GM19351 (cell line): ENCODE measurements at regions not wholly inside any gene's neighbourhood (a gene's known extent, or its start where the extent isn't known, plus 50 kb on each side); places are given as distances from the start of the nearest gene placed in this dataset.
"Not testable (repeated sequence)": the region's sequence is repeated elsewhere in the genome, so short reads cannot be mapped to it uniquely, and the experiment has no call there.

Experiments
- ATAC-seq: cut with Tn5 transposase; IDR thresholded peaks from one replicate; pipeline ENCODE4 v1.9.1; 2021; ENCODE audit warnings: mild to moderate bottlenecking, moderate library complexity; ENCODE audit not compliant: unreplicated experiment

DNA sequence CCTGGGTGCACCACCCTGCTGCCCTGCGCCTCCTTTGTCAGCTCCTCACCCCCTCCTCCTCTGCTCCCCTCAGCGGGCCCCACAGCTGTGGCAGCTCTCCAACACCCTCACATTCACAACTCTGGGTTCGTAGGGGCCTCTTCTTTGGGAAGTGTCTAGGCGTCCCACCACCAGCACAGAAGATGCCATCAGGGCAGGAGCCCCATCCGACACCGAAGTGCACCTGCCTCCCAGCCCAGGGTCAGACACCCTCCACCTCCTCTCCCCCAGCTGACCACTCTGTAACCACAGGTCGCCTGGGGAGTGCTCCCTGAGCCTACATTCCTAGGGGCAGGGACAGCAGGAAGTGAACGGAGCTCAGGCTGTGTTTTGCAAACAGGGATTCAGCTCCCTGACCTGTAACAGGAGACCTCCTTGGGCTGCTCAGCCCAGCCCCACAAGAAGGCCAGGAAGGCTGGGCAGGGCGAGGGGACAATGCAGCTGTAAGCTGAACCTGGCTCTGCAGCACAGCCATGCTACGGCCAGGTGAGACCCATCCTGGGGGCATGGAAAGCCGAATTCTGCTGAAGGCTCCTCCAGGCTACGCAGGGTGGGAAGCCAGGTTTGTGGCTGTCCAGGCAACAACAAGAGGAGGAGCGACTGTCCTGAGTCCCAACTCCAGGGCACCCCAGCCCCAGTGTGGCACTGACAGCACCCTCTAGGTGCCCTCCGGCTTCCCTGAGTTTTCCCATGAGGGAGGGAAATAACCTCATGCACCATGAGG lies 269.0 kb downstream of the GOLGA6L6 start:
- ATAC-seq: no peak

DNA sequence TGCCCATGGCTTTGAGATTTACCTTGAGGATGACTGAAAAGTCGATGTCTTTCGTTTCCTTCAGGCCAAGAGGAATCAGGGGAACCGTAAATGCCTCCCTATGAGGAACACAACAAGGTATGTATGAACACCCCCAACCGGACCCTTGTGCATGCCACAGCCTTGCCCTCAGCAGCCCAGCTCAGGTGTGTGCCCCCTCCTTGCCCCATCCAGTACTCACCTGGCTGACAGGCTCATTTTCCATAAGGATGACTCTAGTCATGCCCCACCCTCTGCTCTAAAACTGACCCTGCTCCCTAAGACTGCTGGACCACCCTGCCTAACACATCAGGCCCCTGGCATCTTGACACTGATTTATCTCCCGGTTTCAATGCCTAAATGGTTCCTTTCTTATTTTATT lies 270.0 kb downstream of the GOLGA6L6 start:
- ATAC-seq: no peak

DNA sequence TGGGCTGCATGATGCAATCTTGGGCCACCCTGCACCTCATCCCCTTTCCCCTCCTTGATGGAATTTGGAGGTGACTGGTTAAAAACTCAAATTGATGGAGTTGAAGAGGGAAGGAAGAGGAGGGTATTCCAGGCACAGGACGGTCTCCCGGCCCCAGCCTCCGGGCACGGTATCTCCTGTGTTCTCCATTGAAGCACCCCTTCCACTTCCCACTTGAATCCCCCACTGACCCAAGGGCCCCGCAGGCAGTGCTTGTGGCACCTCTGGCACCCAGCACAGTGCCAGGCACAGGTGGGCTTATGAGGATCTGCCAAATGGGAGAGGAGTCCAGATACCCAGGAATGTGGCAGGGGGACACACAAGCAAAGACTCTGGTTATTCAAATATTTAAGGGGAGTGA lies 271.6 kb downstream of the GOLGA6L6 start:
- not testable (repeated sequence) for ATAC-seq

DNA sequence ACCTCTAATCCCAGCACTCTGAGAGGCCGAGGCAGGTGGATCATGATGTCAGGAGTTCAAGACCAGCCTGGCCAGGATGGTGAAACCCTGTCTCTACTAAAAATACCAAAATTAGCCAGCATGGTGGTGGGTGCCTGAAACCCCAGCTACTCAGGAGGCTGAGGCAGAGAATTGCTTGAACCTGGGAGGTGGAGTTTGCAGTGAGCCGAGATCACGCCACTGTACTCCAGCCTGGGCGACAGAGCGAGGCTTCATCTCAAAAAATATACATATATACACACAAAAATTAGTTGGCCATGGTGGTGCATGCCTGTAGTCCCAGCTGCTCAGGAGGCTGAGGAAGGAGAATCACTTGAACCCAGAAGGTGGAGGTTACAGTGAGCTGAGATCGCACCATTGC lies 273.6 kb downstream of the GOLGA6L6 start:
- ATAC-seq: not testable (repeated sequence)

DNA sequence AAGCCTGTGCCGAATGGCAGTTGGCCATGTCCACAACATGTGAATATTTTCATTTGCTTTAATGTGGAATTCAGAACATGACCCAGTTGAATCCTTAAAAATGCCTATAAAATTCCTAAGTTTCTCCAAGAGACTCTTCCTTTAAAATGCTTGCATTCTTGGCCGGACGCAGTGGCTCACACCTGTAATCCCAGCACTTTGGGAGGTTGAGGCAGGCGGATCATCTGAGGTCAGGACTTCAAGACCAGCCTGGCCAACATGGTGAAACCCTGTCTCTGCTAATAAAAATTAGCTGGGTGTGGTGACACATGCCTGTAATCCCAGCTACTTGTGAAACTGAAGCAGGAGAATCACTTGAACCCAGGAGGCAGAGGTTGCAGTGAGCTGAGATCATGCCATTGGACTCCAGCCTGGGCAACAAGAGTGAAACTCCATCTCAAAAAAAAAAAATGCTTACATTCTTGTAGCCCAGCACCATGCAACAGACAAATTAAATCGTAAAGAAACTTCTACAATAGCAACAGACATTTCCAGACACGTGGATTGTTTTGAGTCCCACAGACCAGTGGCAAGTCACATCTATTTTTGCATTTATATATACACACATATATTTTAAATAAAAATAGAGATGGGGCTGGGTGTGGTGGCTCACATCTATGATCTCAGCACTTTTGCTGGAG lies 274.4 kb downstream of the GOLGA6L6 start:
- ATAC-seq: not testable (repeated sequence)

DNA sequence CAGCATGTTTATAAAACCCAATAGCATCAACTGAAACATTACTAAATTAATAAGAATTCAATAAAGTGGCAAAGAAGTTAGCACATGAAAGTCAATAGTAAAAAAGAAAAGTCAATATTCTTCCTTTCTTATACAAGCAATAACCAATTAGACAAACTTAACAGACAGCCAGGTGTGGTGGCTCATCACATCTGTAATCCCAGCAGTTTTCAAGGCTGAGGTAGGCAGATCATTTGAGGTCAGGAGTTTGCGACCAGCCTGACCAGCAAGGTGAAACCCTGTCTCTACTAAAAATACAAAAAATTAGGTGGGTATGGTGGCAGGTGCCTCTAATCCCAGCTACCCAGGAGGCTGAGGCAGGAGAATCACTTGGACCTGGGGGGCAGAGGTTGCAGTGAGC lies 275.9 kb downstream of the GOLGA6L6 start:
- ATAC-seq: not testable (repeated sequence)

DNA sequence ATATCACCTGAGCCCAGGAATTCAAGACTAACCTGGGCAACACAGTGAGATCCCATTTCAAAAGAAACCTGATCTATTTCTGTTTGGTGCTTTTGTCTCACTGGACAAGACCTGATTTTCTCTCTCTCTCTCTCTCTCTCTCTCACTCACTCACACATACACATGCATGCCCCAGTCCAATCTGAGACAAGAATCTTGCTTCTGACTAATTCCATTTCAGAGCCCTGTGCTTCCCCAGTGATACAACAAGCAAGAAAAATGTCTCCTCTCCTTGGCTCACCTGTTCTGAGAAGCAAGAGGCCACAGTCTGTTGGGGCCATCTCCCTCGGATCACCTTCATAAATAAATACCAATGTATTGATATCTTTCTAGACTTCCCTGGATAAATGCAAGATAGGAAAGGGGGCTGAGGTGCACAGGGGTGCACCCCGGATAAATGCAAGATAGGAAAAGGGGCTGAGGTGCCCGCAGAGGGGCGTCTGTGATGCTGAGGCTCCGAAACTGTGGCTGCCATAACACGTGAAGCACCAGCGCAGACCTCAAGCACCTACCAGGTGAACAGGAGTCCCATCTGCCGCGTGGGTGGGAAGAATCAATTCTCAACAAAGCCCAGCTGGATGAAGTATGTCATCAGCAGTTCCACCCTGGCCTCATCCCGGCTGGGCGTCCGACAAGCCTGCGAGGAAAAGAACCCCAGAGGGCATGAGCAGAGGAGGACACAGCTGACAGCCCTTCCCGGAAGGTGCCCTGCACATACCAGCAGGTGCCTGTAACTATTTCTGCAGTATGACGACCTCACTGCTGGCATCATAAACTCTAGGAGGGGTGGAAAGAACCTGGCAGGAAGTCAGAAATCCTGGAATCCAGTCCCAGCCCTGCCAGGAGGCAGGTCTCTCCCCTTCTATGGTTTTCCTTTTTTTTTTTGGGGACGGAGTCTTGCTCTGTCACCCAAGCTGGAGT lies 280.0 kb downstream of the GOLGA6L6 start:
- ATAC-seq: not testable (repeated sequence)

DNA sequence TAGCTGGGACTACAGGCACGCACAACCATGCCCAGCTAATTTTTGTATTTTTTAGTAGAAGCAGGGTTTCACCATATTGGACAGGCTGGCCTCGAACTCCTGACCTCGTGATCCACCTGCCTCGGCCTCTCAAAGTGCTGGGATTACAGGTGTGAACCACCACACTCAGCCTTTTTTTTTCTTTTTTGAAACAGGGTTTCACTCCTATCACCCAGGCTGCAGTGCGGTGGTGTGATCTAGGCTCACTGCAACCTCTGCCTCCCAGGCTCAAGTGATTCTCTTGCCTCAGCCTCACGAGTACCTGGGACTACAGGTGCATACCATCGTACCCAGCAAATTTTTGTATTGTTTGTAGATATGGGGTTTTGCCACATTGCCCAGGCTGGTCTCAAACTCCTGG lies 280.9 kb downstream of the GOLGA6L6 start:
- ATAC-seq: not testable (repeated sequence)

DNA sequence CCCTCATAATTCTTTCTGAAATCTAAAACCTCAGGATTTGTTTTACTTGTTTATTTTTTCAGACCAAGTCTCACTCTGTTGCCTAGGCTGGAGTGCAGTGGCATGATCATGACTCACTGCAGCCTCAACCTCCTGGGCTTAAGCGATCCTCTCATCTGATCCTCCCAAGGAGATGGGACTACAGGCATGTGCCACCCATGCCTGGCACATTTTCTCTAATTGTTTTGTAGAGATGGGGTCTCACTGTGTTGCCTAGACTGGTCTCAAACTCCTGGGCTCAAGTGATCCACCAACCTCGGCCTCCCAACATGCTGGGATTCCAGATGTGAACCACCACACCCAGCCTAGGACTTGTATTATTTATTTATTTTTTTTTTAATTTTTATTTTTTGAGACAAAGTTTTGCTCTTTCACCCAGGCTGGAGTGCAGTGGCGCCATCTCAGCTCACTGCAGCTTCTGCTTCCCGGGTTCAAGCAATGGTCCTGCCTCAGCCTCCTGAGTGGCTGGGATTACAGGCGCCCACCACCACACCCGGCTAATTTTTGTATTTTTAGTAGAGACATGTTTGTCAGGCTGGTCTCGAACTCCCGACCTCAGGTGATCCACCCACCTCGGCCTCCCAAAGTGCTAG lies 281.9 kb downstream of the GOLGA6L6 start:
- ATAC-seq: not testable (repeated sequence)

DNA sequence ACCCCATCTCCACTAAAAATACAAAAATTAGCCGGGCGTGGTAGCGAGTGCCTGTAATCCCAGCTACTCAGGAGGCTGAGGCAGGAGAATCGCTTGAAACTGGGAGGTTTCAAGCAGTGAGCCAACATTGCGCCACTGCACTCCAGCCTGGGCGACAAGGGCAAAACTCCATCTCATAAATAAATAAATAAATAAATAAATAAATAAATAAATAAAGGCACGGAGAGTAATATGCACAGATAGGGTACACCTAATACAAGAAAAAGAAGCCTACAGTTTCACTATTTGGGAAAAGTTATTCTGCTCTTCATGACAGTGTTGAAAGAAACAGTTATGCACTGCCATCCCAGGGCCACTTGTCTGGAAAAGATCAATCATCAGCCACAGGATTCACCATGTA lies 285.2 kb downstream of the GOLGA6L6 start:
- ATAC-seq: not testable (repeated sequence)

DNA sequence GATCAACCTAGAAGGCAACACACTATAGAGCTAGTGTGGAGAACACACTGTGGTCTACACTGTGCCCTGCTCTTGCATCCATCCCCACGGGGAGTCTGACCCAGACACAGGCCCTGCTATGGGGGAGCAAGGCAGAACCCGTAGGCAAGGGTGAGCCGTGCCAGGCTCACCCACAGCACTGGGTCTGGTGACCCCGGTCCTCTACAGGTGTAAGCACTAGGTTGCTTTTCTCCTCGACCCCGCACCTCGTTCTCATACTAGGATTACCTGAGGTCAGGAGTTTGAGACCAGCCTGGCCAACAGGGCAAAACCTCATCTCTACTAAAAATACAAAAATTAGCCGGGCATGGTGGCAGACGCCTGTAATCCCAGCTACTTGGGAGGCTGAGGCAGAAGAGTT lies 286.0 kb downstream of the GOLGA6L6 start:
- ATAC-seq: not testable (repeated sequence)

DNA sequence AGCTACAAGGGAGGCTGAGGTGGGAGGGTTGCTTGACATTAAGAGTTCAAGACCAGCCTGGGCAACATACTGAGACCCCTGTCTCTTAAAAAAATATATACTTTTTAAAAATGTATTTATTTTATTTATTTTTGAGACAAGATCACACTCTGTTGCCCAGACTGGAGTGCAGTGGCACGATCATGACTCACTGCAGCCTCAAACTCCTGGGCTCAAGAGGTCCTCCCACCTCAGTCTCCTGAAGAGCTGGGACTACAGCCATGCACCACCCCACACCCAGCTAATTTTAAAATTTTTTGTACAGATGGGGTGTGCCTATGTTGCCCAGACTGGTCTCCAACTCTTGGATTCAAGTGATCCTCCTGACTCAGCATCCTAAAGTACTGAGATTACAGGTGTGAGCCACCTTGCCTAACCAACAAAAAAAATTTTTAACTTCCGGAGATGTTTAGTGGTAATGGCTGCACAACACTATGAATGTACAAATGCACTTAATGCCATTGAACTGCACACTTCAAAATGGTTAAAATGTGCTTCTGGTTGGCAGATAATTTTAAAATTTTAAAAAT lies 288.5 kb downstream of the GOLGA6L6 start:
- ATAC-seq: not testable (repeated sequence)

DNA sequence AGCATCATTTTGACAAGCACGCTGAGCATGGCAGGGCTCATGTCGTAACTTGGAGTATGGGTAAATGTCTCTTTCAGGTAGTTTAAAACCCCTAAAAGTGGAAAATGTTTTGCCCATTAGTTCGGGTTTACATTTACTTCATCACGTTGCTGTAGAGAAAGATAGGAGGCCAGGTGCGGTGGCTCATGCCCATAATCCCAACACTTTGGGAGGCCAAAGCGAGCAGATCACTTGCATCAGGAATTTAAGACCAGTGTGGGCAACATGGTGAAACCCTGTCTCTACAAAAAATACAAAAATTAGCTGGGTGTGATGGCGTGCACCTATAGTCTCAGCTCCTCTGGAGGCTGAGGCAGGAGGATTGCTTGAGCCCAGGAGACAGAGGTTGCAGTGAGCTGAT lies 289.6 kb downstream of the GOLGA6L6 start:
- ATAC-seq: not testable (repeated sequence)

DNA sequence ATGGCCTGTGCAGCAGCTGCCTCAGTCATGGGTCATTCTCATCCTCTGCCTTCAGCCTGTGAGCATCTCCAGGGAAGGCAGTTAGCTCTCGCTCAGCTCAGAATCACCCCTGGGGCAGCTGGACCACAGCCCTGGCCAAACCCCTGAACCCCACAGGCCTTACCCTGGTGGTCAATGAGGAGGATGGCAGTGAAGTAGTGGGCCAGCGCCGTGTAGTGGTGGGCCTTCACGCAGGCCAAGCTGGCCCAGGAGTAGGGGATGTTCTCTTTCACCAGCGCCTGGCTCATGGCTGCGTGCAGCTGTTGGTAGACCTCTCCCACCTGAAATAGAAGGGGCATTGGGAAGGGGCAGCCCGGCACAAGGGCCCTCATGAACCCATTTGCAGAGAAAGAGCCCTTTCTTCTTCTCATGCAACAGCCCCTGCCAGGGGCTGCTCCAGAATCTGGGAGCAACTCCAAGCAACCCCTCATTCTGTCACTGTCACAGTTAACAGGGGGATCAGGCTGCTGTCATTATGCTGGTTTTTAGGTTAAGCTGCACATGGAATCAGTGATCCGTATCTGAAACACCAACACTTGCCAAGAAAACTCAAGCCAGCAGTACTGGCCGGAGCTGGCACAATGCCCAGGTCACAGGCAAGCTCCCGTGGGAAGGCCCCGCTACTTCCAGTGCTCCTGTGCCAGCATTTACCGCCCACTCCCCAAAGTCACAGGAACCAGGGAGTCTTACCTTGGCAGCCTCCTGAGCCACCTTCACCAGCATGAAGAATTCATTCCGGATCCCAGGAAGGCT lies 290.2 kb downstream of the GOLGA6L6 start:
- ATAC-seq: not testable (repeated sequence)

DNA sequence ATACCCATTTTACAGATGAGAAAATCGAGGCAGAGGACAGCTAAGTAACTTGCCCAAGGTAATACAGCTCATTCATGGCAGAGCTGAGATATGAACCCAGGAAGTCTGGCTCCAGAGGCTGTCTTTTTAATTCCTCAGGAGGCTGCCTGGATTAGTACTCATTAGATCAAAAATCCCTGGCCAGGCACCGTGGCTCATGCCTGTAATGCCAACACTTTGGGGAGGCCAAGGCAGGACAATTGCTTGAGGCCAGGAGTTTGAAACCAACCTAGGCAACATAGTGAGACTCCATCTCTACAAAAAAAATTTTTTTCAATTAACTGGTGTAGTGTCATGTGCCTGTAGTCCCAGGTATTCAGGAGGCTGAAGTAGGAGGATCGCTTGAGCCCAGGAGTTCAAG lies 291.4 kb downstream of the GOLGA6L6 start:
- ATAC-seq: not testable (repeated sequence)

DNA sequence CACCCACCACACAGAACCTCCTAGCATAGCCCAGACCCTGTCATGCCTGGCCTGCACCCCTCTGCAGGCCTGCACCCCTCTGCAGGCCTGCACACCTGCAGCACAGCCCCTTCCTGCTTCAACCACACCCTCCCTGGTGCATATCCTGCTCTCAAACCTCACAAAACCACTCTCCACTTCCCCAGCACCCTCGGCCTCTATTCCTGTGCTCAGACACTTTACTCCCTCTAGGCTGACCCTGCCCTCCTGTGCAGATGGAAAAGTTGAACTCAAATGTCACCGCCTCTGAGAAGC lies 292.0 kb downstream of the GOLGA6L6 start:
- ATAC-seq: not testable (repeated sequence)

DNA sequence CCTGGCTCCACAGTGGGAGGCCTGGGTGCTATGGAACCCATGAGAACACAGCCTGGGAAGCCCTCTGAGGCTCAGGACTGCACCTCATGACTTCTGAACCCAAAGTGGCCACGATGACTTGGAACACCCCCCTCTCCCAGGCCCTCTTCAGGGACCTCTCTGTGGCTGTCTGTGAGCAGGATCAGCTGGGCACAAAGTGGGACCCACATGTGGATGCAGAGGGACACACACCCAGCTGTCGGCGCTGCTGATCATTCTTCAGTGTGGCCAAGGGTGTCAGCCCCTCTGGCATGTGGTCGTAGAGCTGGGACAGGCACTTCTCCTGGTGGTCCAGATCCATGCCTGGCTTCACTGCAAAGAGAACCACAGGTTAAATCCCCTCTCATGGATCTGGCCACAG lies 293.2 kb downstream of the GOLGA6L6 start:
- not testable (repeated sequence) for ATAC-seq

DNA sequence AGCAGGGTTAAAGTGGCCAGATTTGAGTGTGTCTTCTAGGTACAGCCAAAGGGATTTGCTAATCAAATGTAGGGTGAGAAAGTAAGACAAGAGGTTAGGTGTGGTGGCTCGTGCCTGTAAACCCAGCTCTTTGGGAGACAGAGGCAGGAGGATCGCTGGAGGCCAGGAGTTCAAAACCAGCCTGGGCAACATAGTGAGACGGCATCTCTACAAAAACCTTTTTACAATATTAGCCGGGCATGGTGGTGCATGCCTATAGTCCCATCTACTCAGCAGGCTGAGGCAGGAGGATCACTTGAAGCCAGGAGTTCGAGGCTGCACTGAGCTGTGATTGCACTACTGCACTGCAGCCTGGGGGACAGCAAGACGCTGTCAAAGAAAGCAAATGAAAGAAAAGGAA lies 294.5 kb downstream of the GOLGA6L6 start:
- not testable (repeated sequence) for ATAC-seq

DNA sequence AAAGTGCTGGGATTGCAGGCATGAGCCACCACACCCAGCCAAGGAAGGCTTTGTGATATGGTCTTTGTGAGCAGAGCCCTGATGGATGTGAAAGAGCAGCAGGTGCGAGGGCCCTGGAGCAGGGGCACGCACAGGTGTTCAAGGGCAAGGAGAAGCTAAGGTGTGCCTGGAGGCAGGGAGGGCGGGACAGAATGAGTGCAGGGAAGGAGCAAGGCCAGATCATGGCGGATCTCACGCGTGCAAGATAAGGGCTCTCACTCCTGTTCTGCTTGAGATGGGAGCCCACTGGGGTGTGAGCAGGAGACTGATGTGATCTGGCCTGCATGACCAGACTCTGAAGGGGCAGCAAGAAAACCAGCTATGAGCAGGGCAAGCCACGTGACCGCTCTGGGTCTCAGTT lies 295.0 kb downstream of the GOLGA6L6 start:
- ATAC-seq: not testable (repeated sequence)

DNA sequence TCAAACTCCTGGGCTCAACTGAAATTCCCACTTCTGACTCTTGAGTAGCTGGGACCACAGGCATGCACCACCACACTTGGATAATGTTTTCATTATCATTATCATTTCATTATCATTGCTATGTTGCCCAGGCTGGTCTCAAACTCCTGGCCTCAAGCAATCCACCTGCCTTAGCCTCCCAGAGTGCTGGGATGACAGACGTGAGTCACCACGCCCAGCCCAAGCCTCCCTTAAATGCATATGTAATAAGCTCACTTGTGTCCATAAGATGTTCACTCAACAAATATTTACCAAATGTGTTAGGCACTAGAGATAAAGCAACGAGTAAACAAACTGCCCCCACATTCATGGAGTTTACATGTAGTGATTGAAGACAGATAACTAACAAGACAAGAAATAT lies 295.7 kb downstream of the GOLGA6L6 start:
- not testable (repeated sequence) for ATAC-seq
